Transverse colon (tissue), 4 donors: ENCODE measurements at regions not wholly inside any gene's neighbourhood (a gene's known extent, or its start where the extent isn't known, plus 50 kb on each side); places are given as distances from the start of the nearest gene placed in this dataset.

Experiments
- DNase-seq: peaks from one replicate; pipeline ENCODE4 v3.0.0-alpha.2; 2019
- H3K27ac ChIP-seq, 4 donors: fragments of 200-600 bp; sonication (generic); 2 replicates each; pipeline ENCODE4 v1.5.1; 2016 to 2018; ENCODE audit warnings: inconsistent platforms in 4 of 4
- H3K27me3 ChIP-seq: fragments of 200-600 bp; sonication (generic); 2 replicates; pipeline ENCODE4 v1.5.1; 2017; ENCODE audit warnings: inconsistent platforms
- H3K36me3 ChIP-seq, 4 donors: fragments of 200-600 bp; sonication (generic); 2 replicates each; pipeline ENCODE4 v1.5.1; 2017 to 2019; ENCODE audit warnings: inconsistent platforms in 4 of 4
- H3K4me1 ChIP-seq, 4 donors: fragments of 200-600 bp; sonication (generic); 2 replicates each; pipeline ENCODE4 v1.5.1; 2017 to 2020; ENCODE audit warnings: inconsistent platforms in 4 of 4
- H3K4me3 ChIP-seq, 4 donors: fragments of 200-600 bp; sonication (generic); 1 replicate in 1 of 4; 2 replicates in 3 of 4; pipeline versions ENCODE4 v1.5.1 to v1.6.1; 2017 to 2019; ENCODE audit warnings: inconsistent platforms in 4 of 4
- H3K9me3 ChIP-seq, 2 donors: fragments of 200-600 bp; sonication (generic); 2 replicates each; pipeline ENCODE4 v1.5.1; 2017 to 2019; ENCODE audit warnings: inconsistent platforms in 2 of 2
- CTCF ChIP-seq, 5 experiments: fragments of 200-600 bp in 3 of 5; fragments of 450-650 bp in 2 of 5; sonication (generic) in 3 of 5; IDR thresholded peaks; 1 replicate in 2 of 5; 2 replicates in 3 of 5; pipeline ENCODE4 v1.5.1; 2016 to 2017; ENCODE audit warnings: antibody characterized with exemption in 5 of 5, inconsistent platforms in 3 of 5, mild to moderate bottlenecking in 2 of 5, moderate library complexity in 1 of 5
- EP300 ChIP-seq: sonication (generic); formaldehyde crosslinking; IDR thresholded peaks from one replicate; pipeline ENCODE4 v1.6.1; 2017; ENCODE audit warnings: antibody characterized with exemption, low read depth
- POLR2A ChIP-seq: fragments of 450-650 bp; IDR thresholded peaks from one replicate; pipeline ENCODE4 v1.6.1; 2016; ENCODE audit warnings: antibody characterized with exemption, mild to moderate bottlenecking, moderate library complexity
- POLR2AphosphoS5 ChIP-seq, 3 donors: sonication (generic); formaldehyde crosslinking; IDR thresholded peaks; one replicate each; pipeline ENCODE4 v1.6.1; 2016; ENCODE audit warnings: antibody characterized with exemption in 3 of 3
- WGBS, 2 donors: methylation state at CpG; one replicate each; pipeline ENCODE4 v1.1.5; 2018; ENCODE audit warnings: low coverage in 1 of 2; 5-methylcytosine and 5-hydroxymethylcytosine counted together
- in situ Hi-C, 4 donors: fragments of 200-750 bp; cut with MboI; loops; one replicate each; pipeline versions ENCODE4 v1.15.0 to v1.15.1; 2017; ENCODE audit warnings: low sequenced_read_pairs in 3 of 4, low pct_ligation_motif_present in 1 of 4, low pct_unique_long_range_greater_than_20kb in 1 of 4
- intact Hi-C: fragments of 100-400 bp; cut with DNase I; formaldehyde crosslinking; loops from one replicate; pipeline ENCODE4 v1.15.1; 2023; ENCODE audit warnings: low total_unique reads

GRCh38 chr14:97331526-97331925 lies 534.3 kb downstream of the VRK1 start:
- DNase-seq, result no peak
- H3K9me3 ChIP-seq, result no peaks in the 10 kb centered on the region
- in situ Hi-C loops (no loop called here), intact Hi-C loops (no loop called here)
- H3K4me3 ChIP-seq, result no peak overlapping the region
- WGBS, 2 donors, result 72% methylated on average over 3 of the region's 3 CpGs; no CpG with 5 or more reads in 1 of the 2 donors
- H3K27ac ChIP-seq, result no peak overlapping the region
- no peaks in the 10 kb centered on the region for H3K4me1 ChIP-seq
- TF ChIP-seq EP300, result no peak
- TF ChIP-seq POLR2A, result no peak
- TF ChIP-seq CTCF (IDR thresholded peaks at IDR 0.05), result no peak
- no peak for TF ChIP-seq POLR2AphosphoS5 (IDR thresholded peaks at IDR 0.05)
- no peaks in the 10 kb centered on the region for H3K27me3 ChIP-seq
- H3K36me3 ChIP-seq, result no peaks in the 10 kb centered on the region

GRCh38 chr14:97336179-97336578 lies 539.0 kb downstream of the VRK1 start:
- intact Hi-C loops, result no loop called here
- Histone ChIP-seq H3K4me1 (no peaks in the 10 kb centered on the region), H3K27ac (no peak overlapping the region), H3K27me3 (no peaks in the 10 kb centered on the region), H3K9me3 (no peaks in the 10 kb centered on the region), H3K36me3 (no peaks in the 10 kb centered on the region), H3K4me3 (no peak overlapping the region)
- DNase-seq, result no peak
- 88 to 100% methylated on average over 1 of the region's 1 CpG for WGBS, 2 donors
- in situ Hi-C loops, result no loop called here
- no peak for TF ChIP-seq POLR2A
- no peak for TF ChIP-seq CTCF (IDR thresholded peaks at IDR 0.05)
- no peak for TF ChIP-seq POLR2AphosphoS5 (IDR thresholded peaks at IDR 0.05)
- no peak for TF ChIP-seq EP300

GRCh38 chr14:97336816-97337215 lies 539.6 kb downstream of the VRK1 start:
- no peak overlapping the region for H3K4me3 ChIP-seq
- H3K4me1 ChIP-seq, result no peaks in the 10 kb centered on the region
- H3K9me3 ChIP-seq, result no peaks in the 10 kb centered on the region
- H3K36me3 ChIP-seq, result no peaks in the 10 kb centered on the region
- in situ Hi-C loops (no loop called here), intact Hi-C loops (no loop called here)
- H3K27me3 ChIP-seq, result no peaks in the 10 kb centered on the region
- DNase-seq, result no peak
- TF ChIP-seq POLR2AphosphoS5 (IDR thresholded peaks at IDR 0.05) (no peak), POLR2A (no peak), CTCF (IDR thresholded peaks at IDR 0.05) (no peak), EP300 (no peak)
- no peak overlapping the region for H3K27ac ChIP-seq
- WGBS, 2 donors, result 0 to 67% methylated on average over 1 to 5 of the region's 5 CpGs

- no peak for TF ChIP-seq EP300
- no peak for TF ChIP-seq POLR2A
- TF ChIP-seq CTCF (IDR thresholded peaks at IDR 0.05), result no peak
- TF ChIP-seq POLR2AphosphoS5 (IDR thresholded peaks at IDR 0.05), result no peak
- no peak overlapping the region for H3K4me3 ChIP-seq
- no peaks in the 10 kb centered on the region for H3K36me3 ChIP-seq
- no peaks in the 10 kb centered on the region for H3K9me3 ChIP-seq
- WGBS, 2 donors, result 72% methylated on average over 3 of the region's 3 CpGs; no CpG with 5 or more reads in 1 of the 2 donors
- H3K27me3 ChIP-seq, result no peaks in the 10 kb centered on the region
- intact Hi-C loops, result no loop called here
- no peaks in the 10 kb centered on the region for H3K4me1 ChIP-seq
- no peak for DNase-seq
- H3K27ac ChIP-seq, result no peak overlapping the region
- in situ Hi-C loops, result no loop called here
These were observed 540.1 kb downstream of the VRK1 start for GRCh38 chr14:97337267-97337666.
